Medulla oblongata (tissue), 1 donor: ENCODE measurements at regions not wholly inside any gene's neighbourhood (a gene's known extent, or its start where the extent isn't known, plus 50 kb on each side); places are given as distances from the start of the nearest gene placed in this dataset.

Experiments
- DNase-seq: peaks from one replicate; pipeline ENCODE4 v3.0.0-alpha.2; 2015; ENCODE audit errors: extremely low spot score

GRCh38 chr1:58003059-58003458 is 543.5 kb downstream of the OMA1 start:
- DNase-seq = no peak

GRCh38 chr1:58000821-58001220 is 545.7 kb downstream of the OMA1 start:
- no peak for DNase-seq

- no peak for DNase-seq
Measured at GRCh38 chr1:58000116-58000515, 546.4 kb downstream of the OMA1 start.

GRCh38 chr1:57996400-57996799 is 550.1 kb downstream of the OMA1 start:
- DNase-seq = no peak

GRCh38 chr1:57991289-57991688 is 555.2 kb downstream of the OMA1 start:
- DNase-seq = no peak

- DNase-seq = no peak
Measured at GRCh38 chr1:57989877-57990276, 556.6 kb downstream of the OMA1 start.

- no peak for DNase-seq
Measured at GRCh38 chr1:57987523-57987922, 559.0 kb downstream of the OMA1 start.

GRCh38 chr1:57986432-57986831 is 560.1 kb downstream of the OMA1 start:
- peak; percentile 43 for DNase-seq

- DNase-seq = no peak
Measured at GRCh38 chr1:57984277-57984676, 560.4 kb upstream of the DAB1 start.

GRCh38 chr1:57983441-57983840 is 559.6 kb upstream of the DAB1 start:
- DNase-seq = no peak

- DNase-seq = no peak
Measured at GRCh38 chr1:57982852-57983251, 559.0 kb upstream of the DAB1 start.

- no peak for DNase-seq
Measured at GRCh38 chr1:57976216-57976615, 552.4 kb upstream of the DAB1 start.

GRCh38 chr1:57968321-57968720 is 544.5 kb upstream of the DAB1 start:
- no peak for DNase-seq

- DNase-seq = no peak
Measured at GRCh38 chr1:57966751-57967406, 543.0 kb upstream of the DAB1 start.

- DNase-seq = no peak
Measured at GRCh38 chr1:57966340-57966739, 542.5 kb upstream of the DAB1 start.

GRCh38 chr1:57963581-57963980 is 539.7 kb upstream of the DAB1 start:
- DNase-seq = no peak

GRCh38 chr1:57959531-57960241 is 535.8 kb upstream of the DAB1 start:
- peak; percentile 35 for DNase-seq

- no peak for DNase-seq
Measured at GRCh38 chr1:57957576-57957975, 533.7 kb upstream of the DAB1 start.

GRCh38 chr1:57951390-57951789 is 527.5 kb upstream of the DAB1 start:
- no peak for DNase-seq

- DNase-seq = no peak
Measured at GRCh38 chr1:57949168-57949567, 525.3 kb upstream of the DAB1 start.

GRCh38 chr1:57947471-57947870 is 523.6 kb upstream of the DAB1 start:
- no peak for DNase-seq

- no peak for DNase-seq
Measured at GRCh38 chr1:57945045-57945444, 521.2 kb upstream of the DAB1 start.

- no peak for DNase-seq
Measured at GRCh38 chr1:57943365-57943764, 519.5 kb upstream of the DAB1 start.

GRCh38 chr1:57934745-57935144 is 510.9 kb upstream of the DAB1 start:
- no peak for DNase-seq
